HG02798 (cell line): ENCODE measurements at regions not wholly inside any gene's neighbourhood (a gene's known extent, or its start where the extent isn't known, plus 50 kb on each side); places are given as distances from the start of the nearest gene placed in this dataset.

Source experiments
- ATAC-seq: cut with Tn5 transposase; IDR thresholded peaks from one replicate; pipeline ENCODE4 v1.9.1; 2021; ENCODE audit warnings: mild to moderate bottlenecking; ENCODE audit not compliant: unreplicated experiment, poor library complexity

DNA sequence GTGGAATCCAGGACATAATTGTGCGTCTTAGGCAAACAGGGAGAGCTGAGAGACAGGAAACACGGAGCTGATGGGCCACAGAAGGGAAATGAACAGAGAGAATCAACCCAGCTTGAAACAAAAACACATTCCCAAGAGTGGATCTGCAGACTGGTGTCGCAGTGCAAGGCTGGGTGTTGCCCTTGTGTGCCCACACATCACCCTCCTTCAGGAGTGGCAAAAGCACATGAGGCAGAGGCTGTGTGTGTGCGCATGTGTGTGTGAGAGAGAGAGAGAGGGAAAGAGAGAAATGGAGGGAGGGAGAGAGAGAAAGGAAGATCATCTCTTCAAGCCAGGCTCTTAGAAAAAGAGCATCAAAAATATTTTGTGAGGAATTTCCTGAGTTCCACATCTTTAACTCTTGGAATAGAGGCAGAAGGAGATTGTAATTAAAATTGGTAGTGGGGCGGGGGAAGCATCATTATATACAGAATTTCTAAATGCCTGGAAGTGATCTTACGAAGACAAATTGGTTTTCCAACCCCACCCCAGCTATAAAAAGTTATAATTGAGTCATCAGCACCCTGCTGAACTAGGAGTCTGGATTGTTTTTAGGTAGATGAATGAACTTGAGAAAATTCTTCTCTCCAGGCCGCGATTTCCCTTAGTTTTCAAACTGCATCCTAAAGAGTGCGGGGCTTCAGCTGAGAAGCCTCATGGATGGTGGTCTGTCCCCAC is 480.7 kb downstream of the NPHP4 start:
- ATAC-seq = no peak

DNA sequence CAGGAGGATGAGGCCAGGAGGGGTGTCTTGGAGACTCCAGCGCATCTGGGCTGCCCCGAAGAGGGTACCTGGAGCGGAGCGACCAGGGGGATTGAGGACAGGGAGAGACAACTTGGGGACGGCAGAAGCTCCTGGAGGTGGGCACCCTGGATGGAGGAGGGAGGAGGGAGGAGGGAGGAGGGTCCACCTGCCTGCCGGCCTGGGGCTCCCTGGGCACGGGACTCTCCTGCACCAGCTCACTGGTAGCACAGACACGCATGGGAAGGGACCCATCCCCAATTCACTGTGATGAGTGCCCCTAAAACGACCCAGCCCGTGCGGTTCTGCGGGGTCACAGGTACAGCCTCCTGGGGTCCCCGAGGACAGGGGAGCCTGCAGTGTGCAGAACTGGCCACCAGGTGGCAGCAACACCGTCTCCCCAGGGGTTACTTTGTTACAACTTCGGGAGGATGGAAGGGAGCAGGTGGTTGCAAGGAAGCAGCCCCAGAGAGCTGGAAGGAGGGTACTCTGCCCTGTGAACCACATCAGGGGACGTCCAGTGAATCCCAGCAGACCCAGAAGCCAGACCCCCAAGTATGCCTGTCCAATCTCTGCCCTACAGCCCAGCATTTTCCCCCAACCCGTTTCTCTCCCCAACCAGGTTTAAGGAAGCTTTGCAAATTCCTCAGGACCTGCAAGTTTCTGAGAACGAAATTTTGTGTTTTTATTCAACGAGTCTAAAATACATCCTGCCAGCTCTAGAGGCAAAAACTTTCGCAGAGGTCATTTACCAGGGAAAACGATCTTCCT is 482.4 kb downstream of the NPHP4 start:
- ATAC-seq = no peak

- no peak for ATAC-seq
Measured at GRCh38 chr1:5508669-5509330, 483.4 kb downstream of the NPHP4 start.

GRCh38 chr1:5507340-5507739 is 484.9 kb downstream of the NPHP4 start:
- no peak for ATAC-seq

GRCh38 chr1:5506634-5507033 is 485.6 kb downstream of the NPHP4 start:
- ATAC-seq = no peak

GRCh38 chr1:5505944-5506343 is 486.3 kb downstream of the NPHP4 start:
- no peak for ATAC-seq

DNA sequence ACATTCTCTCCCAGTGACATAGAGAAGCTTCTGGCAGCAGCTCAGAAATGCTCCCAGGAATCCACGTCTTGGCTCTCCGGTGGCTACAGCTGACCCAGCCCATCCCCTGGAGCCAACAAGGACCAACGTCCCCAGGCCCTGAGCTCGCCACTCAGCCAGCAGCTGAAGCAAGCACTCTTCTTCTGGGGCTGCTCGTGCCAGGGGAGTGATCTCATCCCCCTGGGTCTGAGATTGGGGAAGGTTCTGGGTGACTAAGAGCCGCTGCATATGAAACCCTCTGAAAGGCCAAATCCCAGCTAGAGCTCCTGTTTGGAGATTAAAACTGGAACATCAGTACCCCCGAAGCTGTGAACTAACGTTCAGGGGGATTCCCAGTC is 487.9 kb downstream of the NPHP4 start:
- ATAC-seq = no peak

DNA sequence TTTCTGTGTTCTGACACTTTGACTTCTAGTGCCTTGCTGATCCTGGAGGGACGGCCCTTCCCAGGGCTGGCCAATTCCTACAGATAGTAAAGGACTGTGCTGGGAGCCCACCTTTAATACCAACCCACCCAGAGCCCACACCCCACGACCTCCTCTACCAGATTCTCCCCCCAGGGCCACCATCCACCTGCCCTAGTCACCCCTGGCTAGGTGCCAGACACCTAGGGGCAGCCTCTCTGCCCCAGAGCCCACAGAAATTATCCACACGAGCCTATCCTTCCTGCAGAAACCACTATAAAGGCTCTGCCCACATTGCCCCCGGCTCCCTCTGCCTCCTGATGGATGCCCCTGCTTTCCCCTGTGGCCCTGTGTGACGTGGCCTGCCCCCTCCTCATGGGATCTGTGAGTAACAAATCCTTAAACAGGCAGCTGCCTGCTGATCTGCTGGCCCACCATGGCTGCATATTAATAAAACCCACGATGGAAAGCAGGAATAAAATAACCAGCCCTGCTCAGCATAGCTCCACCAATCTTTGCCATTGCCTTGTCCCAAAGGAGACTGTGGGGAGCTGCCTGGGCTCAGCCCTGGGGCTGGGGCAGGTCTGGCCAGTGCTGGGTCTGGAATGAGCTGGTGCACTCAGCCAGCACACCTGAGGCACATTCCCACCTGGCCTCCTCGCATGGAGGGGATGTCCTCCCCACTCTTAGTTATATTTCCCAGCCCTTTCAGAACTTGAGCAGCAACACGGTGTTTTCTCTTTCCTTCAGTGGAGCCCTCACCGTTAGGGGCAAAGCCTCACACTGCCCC is 488.5 kb downstream of the NPHP4 start:
- ATAC-seq = no peak

GRCh38 chr1:5502311-5503194 is 489.7 kb downstream of the NPHP4 start:
- no peak for ATAC-seq

DNA sequence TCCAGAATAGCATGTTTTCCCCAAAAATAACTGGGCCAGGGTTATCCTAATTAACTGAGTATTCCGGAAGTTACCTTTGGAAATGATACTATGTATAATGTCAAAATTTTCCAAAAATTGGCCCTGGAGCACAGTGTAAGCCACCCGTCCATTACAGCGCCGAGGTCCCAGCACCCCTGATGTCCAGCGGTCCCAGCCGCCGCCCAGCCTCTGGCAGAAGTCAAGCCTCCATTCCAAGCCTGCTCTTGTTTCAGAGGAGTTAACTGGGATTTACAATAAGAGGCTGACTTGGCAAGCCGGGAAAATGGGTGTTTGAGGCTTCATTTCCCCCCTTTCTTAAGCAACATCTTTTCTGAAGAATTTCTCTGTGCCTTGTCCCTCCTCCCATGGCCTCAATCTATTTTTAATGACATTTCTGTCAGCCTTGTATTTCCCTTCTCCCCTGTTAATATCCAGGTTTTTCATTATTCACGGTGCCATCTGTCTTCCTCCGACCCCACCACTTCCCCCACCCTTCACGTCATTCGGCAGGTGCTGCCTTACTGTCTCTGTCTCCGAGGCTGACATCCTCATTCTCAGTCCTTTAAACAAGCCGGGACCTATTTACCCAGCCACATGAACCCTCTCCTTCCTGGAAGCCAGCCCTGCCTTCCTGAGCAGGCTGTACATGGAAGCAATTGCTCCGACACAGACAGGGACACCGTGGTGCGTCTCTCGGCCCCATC is 490.9 kb downstream of the NPHP4 start:
- no peak for ATAC-seq

GRCh38 chr1:5500541-5500940 is 491.7 kb downstream of the NPHP4 start:
- ATAC-seq = no peak

DNA sequence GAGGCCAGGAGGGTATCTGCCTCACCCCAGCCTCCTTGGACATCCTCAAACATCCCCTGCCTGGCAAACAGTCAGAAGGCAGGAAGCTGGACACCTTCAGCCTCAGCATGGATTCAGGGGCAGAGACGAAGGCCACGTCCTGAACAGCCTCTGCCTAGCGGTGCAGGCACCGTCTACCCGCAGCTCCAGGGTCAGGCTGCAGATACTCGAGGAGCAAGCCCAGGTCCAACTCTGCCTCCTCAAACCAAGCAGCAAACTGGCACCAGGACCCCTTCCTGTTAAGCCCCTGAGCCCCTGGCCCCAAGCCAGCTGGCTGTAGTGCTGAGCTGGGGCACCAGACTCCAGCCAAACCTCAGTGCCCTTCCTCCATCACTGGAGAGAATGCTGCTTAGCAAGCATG is 494.7 kb downstream of the NPHP4 start:
- ATAC-seq = no peak

GRCh38 chr1:5495596-5496410 is 496.4 kb downstream of the NPHP4 start:
- ATAC-seq = no peak

GRCh38 chr1:5494518-5494917 is 497.7 kb downstream of the NPHP4 start:
- ATAC-seq = no peak

DNA sequence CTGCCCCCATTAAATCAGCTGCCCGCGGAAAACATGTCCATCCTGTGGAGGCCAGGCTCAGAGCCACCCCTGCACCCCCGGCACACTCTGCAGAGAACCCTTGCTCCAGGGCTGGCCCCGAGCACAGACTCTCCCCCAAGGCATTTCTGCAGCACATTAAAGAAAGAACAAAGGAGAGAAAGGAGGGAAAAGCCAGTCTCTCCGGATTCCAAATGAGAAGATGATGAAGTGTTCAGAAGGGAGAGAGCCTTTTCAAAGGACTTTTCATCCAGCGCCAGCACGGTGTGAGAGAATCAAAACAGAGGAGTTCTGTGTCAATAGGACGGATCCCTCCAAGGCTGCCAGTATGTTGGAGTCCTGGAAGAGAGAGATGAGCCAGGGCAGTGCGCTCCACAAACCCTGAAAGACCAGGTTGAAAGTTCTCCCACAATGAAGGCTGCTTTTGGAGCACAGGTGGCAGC is 498.3 kb downstream of the NPHP4 start:
- no peak for ATAC-seq

- no peak for ATAC-seq
Measured at GRCh38 chr1:5493275-5493674, 498.9 kb downstream of the NPHP4 start.

- ATAC-seq = no peak
Measured at GRCh38 chr1:5492846-5493245, 499.4 kb downstream of the NPHP4 start.
